ENCODE measurements at regions not wholly inside any gene's neighbourhood (a gene's known extent, or its start where the extent isn't known, plus 50 kb on each side); places are given as distances from the start of the nearest gene placed in this dataset.

- peaks cover 61% of the 10 kb centered on the region for H3K4me1 ChIP-seq (ENCODE audit: insufficient read depth, low read length, poor library complexity, severe bottlenecking)
- no peaks in the 10 kb centered on the region for H4K20me1 ChIP-seq (ENCODE audit: insufficient read depth, low read length, poor library complexity, severe bottlenecking)
- peak overlapping the region; percentile 33 for H3K9ac ChIP-seq (ENCODE audit: low read depth, low read length, poor library complexity, severe bottlenecking)
- peak overlapping the region; percentile 51 for H3K4me2 ChIP-seq (ENCODE audit: low read depth, low read length, poor library complexity, severe bottlenecking)
- H3F3A ChIP-seq (ENCODE audit: low read depth), result peaks cover 3% of the 10 kb centered on the region; the same call in 1 of the 2 replicates
- H3K27me3 ChIP-seq (ENCODE audit: insufficient read depth, low read length, poor library complexity, severe bottlenecking), result no peaks in the 10 kb centered on the region
- no peak overlapping the region for H2AFZ ChIP-seq (ENCODE audit: low read length)
- no peaks in the 10 kb centered on the region for H3K36me3 ChIP-seq (ENCODE audit: insufficient read depth, low read length)
- peaks cover 46% of the 10 kb centered on the region for H3K79me2 ChIP-seq (ENCODE audit: insufficient read depth, low read length)
- TF ChIP-seq, protein P1, sequence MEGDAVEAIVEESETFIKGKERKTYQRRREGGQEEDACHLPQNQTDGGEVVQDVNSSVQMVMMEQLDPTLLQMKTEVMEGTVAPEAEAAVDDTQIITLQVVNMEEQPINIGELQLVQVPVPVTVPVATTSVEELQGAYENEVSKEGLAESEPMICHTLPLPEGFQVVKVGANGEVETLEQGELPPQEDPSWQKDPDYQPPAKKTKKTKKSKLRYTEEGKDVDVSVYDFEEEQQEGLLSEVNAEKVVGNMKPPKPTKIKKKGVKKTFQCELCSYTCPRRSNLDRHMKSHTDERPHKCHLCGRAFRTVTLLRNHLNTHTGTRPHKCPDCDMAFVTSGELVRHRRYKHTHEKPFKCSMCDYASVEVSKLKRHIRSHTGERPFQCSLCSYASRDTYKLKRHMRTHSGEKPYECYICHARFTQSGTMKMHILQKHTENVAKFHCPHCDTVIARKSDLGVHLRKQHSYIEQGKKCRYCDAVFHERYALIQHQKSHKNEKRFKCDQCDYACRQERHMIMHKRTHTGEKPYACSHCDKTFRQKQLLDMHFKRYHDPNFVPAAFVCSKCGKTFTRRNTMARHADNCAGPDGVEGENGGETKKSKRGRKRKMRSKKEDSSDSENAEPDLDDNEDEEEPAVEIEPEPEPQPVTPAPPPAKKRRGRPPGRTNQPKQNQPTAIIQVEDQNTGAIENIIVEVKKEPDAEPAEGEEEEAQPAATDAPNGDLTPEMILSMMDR (conservative IDR thresholded peaks at IDR 0.05; ENCODE audit: low read length), result no peak
- no peak for TF ChIP-seq EZH2phosphoT487 (IDR thresholded peaks at IDR 0.05; ENCODE audit: borderline replicate concordance)
- H3K4me3 ChIP-seq (ENCODE audit: low read length, poor library complexity, severe bottlenecking), result no peak overlapping the region
- H3K9me3 ChIP-seq (ENCODE audit: insufficient read depth, low read depth, low read length), result no peaks in the 10 kb centered on the region
- no peaks in the 10 kb centered on the region for H3K9me2 ChIP-seq (replicated peaks; ENCODE audit: low read depth, low read length)
Measured at GRCh38 chr14:71574976-71575375, 357.3 kb upstream of the RGS6 start.

- Histone ChIP-seq H3K36me3 (ENCODE audit: insufficient read depth, low read length) (no peaks in the 10 kb centered on the region), H3K4me1 (ENCODE audit: insufficient read depth, low read length, poor library complexity, severe bottlenecking) (peaks cover 67% of the 10 kb centered on the region)
Measured at GRCh38 chr14:71576472-71576871, 355.8 kb upstream of the RGS6 start.

DNA sequence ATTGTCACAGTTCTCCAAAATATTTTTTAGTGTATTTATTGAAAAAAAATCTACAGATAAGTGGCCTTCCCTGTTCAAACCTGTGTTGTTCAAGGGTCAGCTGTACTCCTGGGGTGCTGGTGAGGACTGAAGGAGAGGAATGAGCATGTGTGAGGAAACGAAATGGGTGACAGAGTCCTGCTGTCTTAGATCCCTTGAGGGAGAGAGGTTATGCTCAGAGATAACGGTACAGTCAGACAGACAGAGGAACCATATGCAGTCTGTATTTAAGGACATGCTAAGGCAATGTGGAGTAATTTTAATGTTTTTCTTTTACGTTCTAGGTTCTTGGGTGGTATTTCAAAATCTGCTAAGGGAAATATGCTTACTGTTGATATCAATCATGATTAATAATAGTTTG lies 352.9 kb upstream of the RGS6 start:
- H3K4me1 ChIP-seq (ENCODE audit: insufficient read depth, low read length, poor library complexity, severe bottlenecking), result peaks cover 82% of the 10 kb centered on the region
- TF ChIP-seq EZH2phosphoT487 (IDR thresholded peaks at IDR 0.05; ENCODE audit: borderline replicate concordance), result no peak
- TF ChIP-seq, protein P1 (conservative IDR thresholded peaks at IDR 0.05; ENCODE audit: low read length), result no peak

More at GRCh38 chr14:71576472-71576871, 355.8 kb upstream of the RGS6 start:
- H3K27me3 ChIP-seq (ENCODE audit: insufficient read depth, low read length, poor library complexity, severe bottlenecking), result no peaks in the 10 kb centered on the region
- H3K9me3 ChIP-seq (ENCODE audit: insufficient read depth, low read depth, low read length), result no peaks in the 10 kb centered on the region
- peaks cover 52% of the 10 kb centered on the region for H3K79me2 ChIP-seq (ENCODE audit: insufficient read depth, low read length)
- H3K4me3 ChIP-seq (ENCODE audit: low read length, poor library complexity, severe bottlenecking), result peak overlapping the region; percentile 50
- H2AFZ ChIP-seq (ENCODE audit: low read length), result no peak overlapping the region
- no peaks in the 10 kb centered on the region for H4K20me1 ChIP-seq (ENCODE audit: insufficient read depth, low read length, poor library complexity, severe bottlenecking)
- peak overlapping the region; percentile 67 for H3K9ac ChIP-seq (ENCODE audit: low read depth, low read length, poor library complexity, severe bottlenecking)
- TF ChIP-seq EZH2phosphoT487 (IDR thresholded peaks at IDR 0.05; ENCODE audit: borderline replicate concordance), result no peak
- TF ChIP-seq, protein P1 (conservative IDR thresholded peaks at IDR 0.05; ENCODE audit: low read length), result no peak
- peak overlapping the region; percentile 77 for H3K4me2 ChIP-seq (ENCODE audit: low read depth, low read length, poor library complexity, severe bottlenecking)
- peaks cover 3% of the 10 kb centered on the region; the same call in 1 of the 2 replicates for H3F3A ChIP-seq (ENCODE audit: low read depth)
- H3K9me2 ChIP-seq (replicated peaks; ENCODE audit: low read depth, low read length), result no peaks in the 10 kb centered on the region

More for the DNA sequence above, 352.9 kb upstream of the RGS6 start:
- Histone ChIP-seq H2AFZ (ENCODE audit: low read length) (no peak overlapping the region), H3K36me3 (ENCODE audit: insufficient read depth, low read length) (no peaks in the 10 kb centered on the region), H3K4me2 (ENCODE audit: low read depth, low read length, poor library complexity, severe bottlenecking) (no peak overlapping the region), H3K79me2 (ENCODE audit: insufficient read depth, low read length) (peaks cover 63% of the 10 kb centered on the region), H4K20me1 (ENCODE audit: insufficient read depth, low read length, poor library complexity, severe bottlenecking) (no peaks in the 10 kb centered on the region), H3K4me3 (ENCODE audit: low read length, poor library complexity, severe bottlenecking) (no peak overlapping the region), H3K9me2 (replicated peaks; ENCODE audit: low read depth, low read length) (no peaks in the 10 kb centered on the region), H3F3A (ENCODE audit: low read depth) (peaks cover 3% of the 10 kb centered on the region; the same call in 1 of the 2 replicates), H3K27me3 (ENCODE audit: insufficient read depth, low read length, poor library complexity, severe bottlenecking) (no peaks in the 10 kb centered on the region), H3K9ac (ENCODE audit: low read depth, low read length, poor library complexity, severe bottlenecking) (peak overlapping the region; percentile 18), H3K9me3 (ENCODE audit: insufficient read depth, low read depth, low read length) (no peaks in the 10 kb centered on the region)

All from Loucy (cell line).